Kidney epithelial cell (primary cell): ENCODE measurements at regions not wholly inside any gene's neighbourhood (a gene's known extent, or its start where the extent isn't known, plus 50 kb on each side); places are given as distances from the start of the nearest gene placed in this dataset.

ENCODE experiments used
- DNase-seq: peaks from one replicate; pipeline ENCODE4 v3.0.0-alpha.2; 2010; ENCODE audit warnings: low read depth
- H3K27me3 ChIP-seq: 2 replicates; pipeline ENCODE4 v1.6.0; 2011; ENCODE audit warnings: low read length; ENCODE audit not compliant: control insufficient read depth, insufficient read depth
- H3K36me3 ChIP-seq: 2 replicates; pipeline ENCODE4 v1.5.1; 2011; ENCODE audit warnings: low read length; ENCODE audit not compliant: control insufficient read depth, insufficient read depth
- H3K4me3 ChIP-seq: 2 replicates; pipeline ENCODE4 v1.5.1; 2011; ENCODE audit warnings: low read depth, mild to moderate bottlenecking, control low read depth, low read length
- TF ChIP-seq, protein P1 (sequence below): IDR thresholded peaks from 2 replicates; pipeline ENCODE4 v1.5.1; 2011; ENCODE audit warnings: mild to moderate bottlenecking, moderate library complexity, low read length, control low read depth, inconsistent platforms; ENCODE audit not compliant: insufficient read depth, poor library complexity, severe bottlenecking

DNA sequence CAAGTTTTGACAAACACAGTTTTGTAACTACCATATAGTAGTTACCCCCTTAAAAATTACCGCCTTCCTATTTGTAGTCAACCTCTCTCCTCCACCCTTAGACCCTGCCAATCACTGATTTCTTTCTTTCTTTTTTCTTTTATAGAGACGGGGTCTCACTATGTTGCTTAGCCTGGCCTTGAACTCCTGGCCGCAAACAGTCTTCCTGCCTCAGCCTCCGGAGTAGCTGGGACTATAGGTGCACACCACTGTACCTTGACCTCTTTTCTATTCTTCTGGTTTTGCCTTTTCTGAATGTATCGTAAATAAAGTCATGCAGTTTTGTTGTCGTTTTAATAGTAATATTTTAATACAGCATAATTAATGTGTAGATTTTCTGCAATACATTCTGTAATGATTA, 460.3 kb downstream of the EPM2A start:
- H3K4me3 ChIP-seq = no peak overlapping the region
- TF ChIP-seq, protein P1, sequence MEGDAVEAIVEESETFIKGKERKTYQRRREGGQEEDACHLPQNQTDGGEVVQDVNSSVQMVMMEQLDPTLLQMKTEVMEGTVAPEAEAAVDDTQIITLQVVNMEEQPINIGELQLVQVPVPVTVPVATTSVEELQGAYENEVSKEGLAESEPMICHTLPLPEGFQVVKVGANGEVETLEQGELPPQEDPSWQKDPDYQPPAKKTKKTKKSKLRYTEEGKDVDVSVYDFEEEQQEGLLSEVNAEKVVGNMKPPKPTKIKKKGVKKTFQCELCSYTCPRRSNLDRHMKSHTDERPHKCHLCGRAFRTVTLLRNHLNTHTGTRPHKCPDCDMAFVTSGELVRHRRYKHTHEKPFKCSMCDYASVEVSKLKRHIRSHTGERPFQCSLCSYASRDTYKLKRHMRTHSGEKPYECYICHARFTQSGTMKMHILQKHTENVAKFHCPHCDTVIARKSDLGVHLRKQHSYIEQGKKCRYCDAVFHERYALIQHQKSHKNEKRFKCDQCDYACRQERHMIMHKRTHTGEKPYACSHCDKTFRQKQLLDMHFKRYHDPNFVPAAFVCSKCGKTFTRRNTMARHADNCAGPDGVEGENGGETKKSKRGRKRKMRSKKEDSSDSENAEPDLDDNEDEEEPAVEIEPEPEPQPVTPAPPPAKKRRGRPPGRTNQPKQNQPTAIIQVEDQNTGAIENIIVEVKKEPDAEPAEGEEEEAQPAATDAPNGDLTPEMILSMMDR = no peak
- H3K27me3 ChIP-seq = no peaks in the 10 kb centered on the region
- no peaks in the 10 kb centered on the region for H3K36me3 ChIP-seq
- no peak for DNase-seq

DNA sequence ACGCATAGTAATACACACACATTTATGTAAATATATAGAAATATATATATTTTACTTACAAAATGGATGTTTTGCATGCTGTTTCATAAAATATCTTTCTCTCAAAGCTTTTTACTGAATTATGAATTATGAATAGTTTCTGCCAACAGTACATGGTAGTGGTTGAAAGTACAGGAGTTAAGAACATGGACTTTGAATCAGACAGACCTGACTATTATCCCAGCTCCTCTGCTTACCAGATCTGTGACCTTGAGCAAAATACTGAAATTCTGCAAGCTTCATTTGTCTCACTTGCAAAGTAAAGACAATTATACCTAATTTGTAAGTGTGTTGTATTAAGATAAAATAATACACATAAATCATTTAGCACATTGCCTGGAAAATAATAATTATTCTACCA, 459.5 kb downstream of the EPM2A start:
- TF ChIP-seq, protein P1 = no peak
- H3K27me3 ChIP-seq = no peaks in the 10 kb centered on the region
- DNase-seq = no peak
- no peak overlapping the region for H3K4me3 ChIP-seq
- H3K36me3 ChIP-seq = no peaks in the 10 kb centered on the region

DNA sequence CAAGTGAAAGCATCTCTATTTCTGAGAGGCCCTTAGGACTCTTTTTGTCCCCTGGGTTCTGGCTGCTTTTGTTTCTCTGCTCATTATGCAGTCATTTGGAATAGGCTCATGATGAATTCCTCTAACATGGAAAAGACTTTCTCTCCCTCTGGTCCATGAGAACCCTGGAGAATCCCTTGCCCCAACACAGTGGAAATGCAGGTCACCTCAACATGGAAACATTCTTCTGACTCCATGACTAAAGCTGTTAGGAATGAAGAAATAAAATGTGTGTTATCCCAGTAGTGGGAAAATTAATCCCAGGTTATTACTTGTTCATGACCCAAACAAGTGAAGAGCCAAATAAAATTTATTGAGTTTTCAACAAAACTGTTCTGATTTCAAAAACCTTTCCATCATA, 458.6 kb downstream of the EPM2A start:
- no peak for DNase-seq
- H3K36me3 ChIP-seq = no peaks in the 10 kb centered on the region
- TF ChIP-seq, protein P1 = no peak
- no peak overlapping the region for H3K4me3 ChIP-seq
- no peaks in the 10 kb centered on the region for H3K27me3 ChIP-seq

DNA sequence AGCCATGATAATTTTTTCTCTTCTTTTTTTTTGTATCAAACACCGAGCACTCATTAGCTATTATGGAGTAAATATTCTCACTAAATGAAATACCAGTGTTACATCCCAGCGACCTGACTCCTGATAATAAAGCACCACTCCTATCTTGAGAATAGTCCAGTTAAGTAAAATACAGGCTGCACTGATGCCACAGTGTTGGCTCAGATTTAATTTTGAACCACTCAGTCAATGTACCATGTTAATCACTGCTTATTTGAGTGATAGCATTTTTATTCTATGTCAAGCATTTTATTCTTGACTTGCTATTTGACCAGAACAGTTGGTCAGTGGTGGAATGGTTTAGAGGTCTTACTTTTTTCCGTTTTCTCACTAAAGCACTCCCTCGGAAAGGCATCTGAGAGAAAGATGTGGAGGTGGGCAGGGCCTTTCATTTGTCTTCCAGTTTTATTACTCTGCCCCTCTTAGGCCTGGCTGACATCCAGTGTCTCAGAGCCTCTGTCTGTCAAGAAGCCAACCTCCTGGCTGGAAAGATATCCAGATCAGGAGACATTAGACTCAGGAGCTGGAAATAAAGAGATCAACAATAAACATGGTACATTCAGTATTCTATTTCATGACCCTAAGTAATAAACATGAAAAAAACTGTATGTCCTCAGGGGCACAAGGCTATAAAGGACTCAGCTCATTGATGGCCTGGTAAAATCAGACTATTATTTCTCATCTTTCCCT, 457.8 kb downstream of the EPM2A start:
- no peaks in the 10 kb centered on the region for H3K27me3 ChIP-seq
- TF ChIP-seq, protein P1 = no peak
- no peaks in the 10 kb centered on the region for H3K36me3 ChIP-seq
- H3K4me3 ChIP-seq = no peak overlapping the region
- no peak for DNase-seq

DNA sequence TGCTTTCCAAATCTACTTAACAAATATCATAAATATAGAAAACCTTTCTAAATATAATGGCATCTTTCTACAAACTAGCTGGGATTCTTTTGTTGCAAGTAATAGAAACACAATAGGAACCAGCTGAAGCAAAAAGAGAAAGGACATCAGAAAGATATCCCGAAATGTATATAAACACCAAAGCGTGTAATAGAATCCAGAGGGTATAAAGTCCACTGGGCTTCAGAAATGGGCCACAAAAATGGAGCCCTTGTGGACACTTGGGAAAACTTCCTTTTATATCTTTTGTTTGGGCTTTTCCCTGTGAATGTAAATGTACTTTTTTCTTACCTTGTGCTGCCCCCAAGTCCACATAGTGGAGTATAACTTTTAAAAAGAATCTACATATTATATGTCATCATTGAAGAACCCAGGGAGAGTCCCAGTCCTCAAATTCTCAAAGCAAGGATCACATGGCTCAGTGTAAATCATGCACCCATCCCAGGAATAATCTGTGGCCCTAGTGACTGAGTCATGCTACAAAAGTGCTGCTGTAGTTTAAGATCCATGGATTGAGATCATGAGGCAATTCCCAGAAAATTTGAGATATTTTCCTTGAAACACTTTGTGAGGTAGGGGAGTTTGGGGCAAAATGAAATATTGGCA, 457.0 kb downstream of the EPM2A start:
- Histone ChIP-seq H3K27me3 (no peaks in the 10 kb centered on the region), H3K36me3 (no peaks in the 10 kb centered on the region), H3K4me3 (no peak overlapping the region)
- TF ChIP-seq, protein P1 = no peak
- DNase-seq = peak; percentile 9
